GM18873 (cell line): ENCODE measurements at regions not wholly inside any gene's neighbourhood (a gene's known extent, or its start where the extent isn't known, plus 50 kb on each side); places are given as distances from the start of the nearest gene placed in this dataset.

Experiments used
- ATAC-seq: cut with Tn5 transposase; IDR thresholded peaks from one replicate; pipeline ENCODE4 v1.9.1; 2021; ENCODE audit warnings: mild to moderate bottlenecking, moderate library complexity, moderate number of reproducible peaks; ENCODE audit not compliant: unreplicated experiment, low FRiP score

GRCh38 chrX:121958886-121959285 lies 911.5 kb downstream of the GLUD2 start:
- no peak for ATAC-seq

GRCh38 chrX:121975671-121976070 lies 928.3 kb downstream of the GLUD2 start:
- ATAC-seq, result no peak

GRCh38 chrX:121987163-121987562 lies 939.8 kb downstream of the GLUD2 start:
- ATAC-seq, result no peak

- no peak for ATAC-seq
Measured at GRCh38 chrX:121987835-121988234, 940.4 kb downstream of the GLUD2 start.

- no peak for ATAC-seq
Measured at GRCh38 chrX:122004127-122004526, 956.7 kb downstream of the GLUD2 start.

- ATAC-seq, result no peak
Measured at GRCh38 chrX:122026665-122027064, 979.3 kb downstream of the GLUD2 start.

- no peak for ATAC-seq
Measured at GRCh38 chrX:122046226-122046625, 998.8 kb downstream of the GLUD2 start.

- ATAC-seq, result no peak
Measured at GRCh38 chrX:122046815-122047214, 999.4 kb downstream of the GLUD2 start.

- ATAC-seq, result no peak
Measured at GRCh38 chrX:122047261-122047660, 999.9 kb downstream of the GLUD2 start.

GRCh38 chrX:122055460-122055859 lies 1008.0 kb downstream of the GLUD2 start:
- ATAC-seq, result no peak

- ATAC-seq, result no peak
Measured at GRCh38 chrX:122055979-122056715, 1008.7 kb downstream of the GLUD2 start.

- ATAC-seq, result no peak
Measured at GRCh38 chrX:122076241-122076640, 1028.8 kb downstream of the GLUD2 start.

- no peak for ATAC-seq
Measured at GRCh38 chrX:122078079-122078478, 1030.7 kb downstream of the GLUD2 start.

- no peak for ATAC-seq
Measured at GRCh38 chrX:122087341-122087740, 1039.9 kb downstream of the GLUD2 start.

- ATAC-seq, result no peak
Measured at GRCh38 chrX:122091571-122091970, 1044.2 kb downstream of the GLUD2 start.

- no peak for ATAC-seq
Measured at GRCh38 chrX:122092360-122092759, 1045.0 kb downstream of the GLUD2 start.

GRCh38 chrX:122092978-122093377 lies 1045.6 kb downstream of the GLUD2 start:
- ATAC-seq, result no peak

- no peak for ATAC-seq
Measured at GRCh38 chrX:122094611-122095010, 1047.2 kb downstream of the GLUD2 start.

- no peak for ATAC-seq
Measured at GRCh38 chrX:122113376-122113775, 1066.0 kb downstream of the GLUD2 start.

GRCh38 chrX:122113896-122114295 lies 1066.5 kb downstream of the GLUD2 start:
- ATAC-seq, result no peak

GRCh38 chrX:122115604-122116003 lies 1068.2 kb downstream of the GLUD2 start:
- no peak for ATAC-seq

- ATAC-seq, result no peak
Measured at GRCh38 chrX:122119361-122119760, 1064.7 kb upstream of the GRIA3 start.

GRCh38 chrX:122122274-122122673 lies 1061.8 kb upstream of the GRIA3 start:
- ATAC-seq, result no peak
